Mesenchymal stem cell (in vitro differentiated cells and primary cell): ENCODE measurements at regions not wholly inside any gene's neighbourhood (a gene's known extent, or its start where the extent isn't known, plus 50 kb on each side); places are given as distances from the start of the nearest gene placed in this dataset.

Experiments used
- DNase-seq: peaks from one replicate; pipeline ENCODE4 v3.0.0-alpha.2; 2013
- H2AFZ ChIP-seq: one replicate; pipeline ENCODE4 v1.6.1; 2013; ENCODE audit warnings: low read depth, mild to moderate bottlenecking, control low read depth, inconsistent platforms, low read length, moderate library complexity
- H2AK5ac ChIP-seq: 2 replicates; pipeline ENCODE4 v1.6.1; 2013; ENCODE audit warnings: low read length, moderate library complexity, mild to moderate bottlenecking, inconsistent platforms; ENCODE audit not compliant: severe bottlenecking
- H2BK120ac ChIP-seq: one replicate; pipeline ENCODE4 v1.6.1; 2013; ENCODE audit warnings: low read depth, mild to moderate bottlenecking, inconsistent platforms, low read length, moderate library complexity
- H2BK12ac ChIP-seq, 2 experiments: one replicate each; pipeline ENCODE4 v1.6.1; 2013; ENCODE audit warnings: inconsistent platforms in 2 of 2, low read length in 2 of 2, mild to moderate bottlenecking in 2 of 2, moderate library complexity in 2 of 2, control low read depth in 1 of 2
- H2BK15ac ChIP-seq: one replicate; pipeline ENCODE4 v1.6.1; 2013; ENCODE audit warnings: mild to moderate bottlenecking, low read depth, inconsistent platforms; ENCODE audit not compliant: poor library complexity, severe bottlenecking
- H2BK5ac ChIP-seq: 2 replicates; pipeline ENCODE4 v1.6.1; 2013; ENCODE audit warnings: low read depth, mild to moderate bottlenecking, low read length, control low read depth, inconsistent platforms; ENCODE audit not compliant: poor library complexity, severe bottlenecking
- H3K14ac ChIP-seq, 2 experiments: one replicate each; pipeline ENCODE4 v1.6.1; 2013; ENCODE audit warnings: inconsistent platforms in 2 of 2, low read length in 2 of 2, control low read depth in 1 of 2, mild to moderate bottlenecking in 1 of 2, moderate library complexity in 1 of 2
- H3K18ac ChIP-seq, 2 experiments: one replicate each; pipeline ENCODE4 v1.6.1; 2013; ENCODE audit warnings: inconsistent platforms in 2 of 2, low read length in 2 of 2, control low read depth in 1 of 2, low read depth in 1 of 2, mild to moderate bottlenecking in 1 of 2
- H3K23ac ChIP-seq, 2 experiments: one replicate each; pipeline ENCODE4 v1.6.1; 2013; ENCODE audit warnings: inconsistent platforms in 2 of 2, low read length in 2 of 2, mild to moderate bottlenecking in 2 of 2, moderate library complexity in 2 of 2, control low read depth in 1 of 2
- H3K27ac ChIP-seq: 2 replicates; pipeline ENCODE4 v1.5.1; 2013; ENCODE audit warnings: mild to moderate bottlenecking, moderate library complexity, low read length, control low read depth, inconsistent platforms; ENCODE audit not compliant: poor library complexity, severe bottlenecking
- H3K27me3 ChIP-seq, 2 experiments: 2 replicates each; pipeline versions ENCODE4 v1.6.1 to v1.7.0; 2013; ENCODE audit warnings: low read length in 2 of 2, mild to moderate bottlenecking in 2 of 2, moderate library complexity in 2 of 2, control low read depth in 1 of 2, inconsistent platforms in 1 of 2; ENCODE audit not compliant: control insufficient read depth in 1 of 2, insufficient read depth in 1 of 2
- H3K36me3 ChIP-seq, 2 experiments: 2 replicates each; pipeline versions ENCODE4 v1.6.1 to v1.7.0; 2013; ENCODE audit warnings: low read length in 2 of 2, control low read depth in 1 of 2, inconsistent platforms in 1 of 2, low read depth in 1 of 2, mild to moderate bottlenecking in 1 of 2; ENCODE audit not compliant: insufficient read depth in 2 of 2, control insufficient read depth in 1 of 2
- H3K4ac ChIP-seq, 2 experiments: one replicate each; pipeline ENCODE4 v1.6.1; 2013; ENCODE audit warnings: inconsistent platforms in 2 of 2, low read length in 2 of 2, mild to moderate bottlenecking in 2 of 2, moderate library complexity in 2 of 2, control low read depth in 1 of 2, low read depth in 1 of 2
- H3K4me1 ChIP-seq: 2 replicates; pipeline ENCODE4 v1.6.1; 2013; ENCODE audit warnings: low read depth, low read length, control low read depth; ENCODE audit not compliant: control insufficient read depth, insufficient read depth
- H3K4me2 ChIP-seq: 2 replicates; pipeline ENCODE4 v1.6.1; 2013; ENCODE audit warnings: low read length, mild to moderate bottlenecking, inconsistent platforms; ENCODE audit not compliant: poor library complexity, severe bottlenecking
- H3K4me3 ChIP-seq, 2 experiments: 2 replicates each; pipeline versions ENCODE4 v1.5.1 to v1.7.0; 2013; ENCODE audit warnings: low read length in 2 of 2, mild to moderate bottlenecking in 2 of 2, control low read depth in 1 of 2, low read depth in 1 of 2; ENCODE audit not compliant: insufficient read depth in 1 of 2
- H3K79me1 ChIP-seq: replicated peaks from 2 replicates; pipeline ENCODE4 v1.6.1; 2013; ENCODE audit warnings: mild to moderate bottlenecking, control low read depth, low read length, inconsistent platforms; ENCODE audit not compliant: poor library complexity, severe bottlenecking
- H3K9ac ChIP-seq: 2 replicates; pipeline ENCODE4 v1.7.0; 2013; ENCODE audit warnings: mild to moderate bottlenecking, low read length, moderate library complexity
- H3K9me3 ChIP-seq: 2 replicates; pipeline ENCODE4 v1.7.0; 2013; ENCODE audit warnings: mild to moderate bottlenecking, low read length; ENCODE audit not compliant: control insufficient read depth
- H4K8ac ChIP-seq: one replicate; pipeline ENCODE4 v1.6.1; 2013; ENCODE audit warnings: inconsistent platforms, mild to moderate bottlenecking, low read length, moderate library complexity
- H4K91ac ChIP-seq: one replicate; pipeline ENCODE4 v1.6.1; 2013; ENCODE audit warnings: mild to moderate bottlenecking, low read length, inconsistent platforms
- WGBS: methylation state at CpG from one replicate; pipeline ENCODE4 v1.1.7; 2013; ENCODE audit warnings: mixed read lengths; 5-methylcytosine and 5-hydroxymethylcytosine counted together

GRCh38 chr20:22008456-22008855 lies 303.0 kb downstream of the PAX1 start:
- DNase-seq, result no peak
- no peak overlapping the region for H2BK120ac ChIP-seq
- H2BK15ac ChIP-seq, result no peak overlapping the region
- no peak overlapping the region for H2BK12ac ChIP-seq
- no peaks in the 10 kb centered on the region for H3K36me3 ChIP-seq
- H2BK5ac ChIP-seq, result no peak overlapping the region
- no peak overlapping the region for H3K18ac ChIP-seq
- no peaks in the 10 kb centered on the region for H3K9me3 ChIP-seq
- no peak overlapping the region for H2AFZ ChIP-seq
- no peak overlapping the region for H3K9ac ChIP-seq
- 80% methylated on average over 1 of the region's 3 CpGs for WGBS
- no peak overlapping the region for H2AK5ac ChIP-seq
- H3K4me2 ChIP-seq, result no peak overlapping the region
- no peaks in the 10 kb centered on the region for H3K27me3 ChIP-seq
- no peak overlapping the region for H3K27ac ChIP-seq
- no peaks in the 10 kb centered on the region for H3K79me1 ChIP-seq
- H4K8ac ChIP-seq, result no peak overlapping the region
- no peak overlapping the region for H3K4ac ChIP-seq
- H3K4me3 ChIP-seq, result no peak overlapping the region
- H3K23ac ChIP-seq, result no peak overlapping the region
- H4K91ac ChIP-seq, result no peak overlapping the region
- no peak overlapping the region for H3K14ac ChIP-seq
- H3K4me1 ChIP-seq, result no peaks in the 10 kb centered on the region

DNA sequence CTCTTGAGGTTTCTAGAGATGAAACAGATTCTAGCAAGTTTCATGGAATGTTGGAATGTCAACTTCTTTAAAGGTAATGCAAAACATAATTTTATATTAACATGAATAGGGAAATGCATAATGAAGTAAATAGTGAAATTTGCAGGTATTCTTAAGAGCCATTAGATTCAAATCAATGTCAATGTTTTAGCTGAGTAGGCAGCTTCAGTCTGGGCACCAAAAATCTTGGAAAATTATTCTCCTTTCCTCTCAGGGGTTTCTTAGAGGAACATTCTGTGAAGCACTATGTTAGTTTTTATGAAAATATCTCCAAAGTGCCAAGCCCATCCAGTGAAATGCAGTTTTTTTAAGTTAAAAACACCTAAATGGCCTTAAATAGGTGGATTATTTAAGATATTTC lies 300.8 kb downstream of the PAX1 start:
- H3K79me1 ChIP-seq, result no peaks in the 10 kb centered on the region
- H3K4me2 ChIP-seq, result no peak overlapping the region
- H3K4me3 ChIP-seq, result no peak overlapping the region
- no peak overlapping the region for H4K91ac ChIP-seq
- H2BK15ac ChIP-seq, result no peak overlapping the region
- no peak overlapping the region for H3K9ac ChIP-seq
- no peaks in the 10 kb centered on the region for H3K4me1 ChIP-seq
- no peak overlapping the region for H3K23ac ChIP-seq
- H2BK12ac ChIP-seq, result no peak overlapping the region
- no peak overlapping the region for H2BK5ac ChIP-seq
- H3K27me3 ChIP-seq, result no peaks in the 10 kb centered on the region
- H2AFZ ChIP-seq, result no peak overlapping the region
- H3K4ac ChIP-seq, result no peak overlapping the region
- H2BK120ac ChIP-seq, result no peak overlapping the region
- DNase-seq, result no peak
- H3K9me3 ChIP-seq, result no peaks in the 10 kb centered on the region
- no peak overlapping the region for H4K8ac ChIP-seq
- H3K36me3 ChIP-seq, result no peaks in the 10 kb centered on the region
- no peak overlapping the region for H3K18ac ChIP-seq
- H3K27ac ChIP-seq, result no peak overlapping the region
- H3K14ac ChIP-seq, result no peak overlapping the region
- H2AK5ac ChIP-seq, result no peak overlapping the region

GRCh38 chr20:22005535-22005934 lies 300.1 kb downstream of the PAX1 start:
- no peak overlapping the region for H2BK12ac ChIP-seq
- H3K27ac ChIP-seq, result no peak overlapping the region
- H3K4me2 ChIP-seq, result no peak overlapping the region
- no peak overlapping the region for H2BK15ac ChIP-seq
- no peak overlapping the region for H3K4me3 ChIP-seq
- no peak for DNase-seq
- WGBS, result 86% methylated on average over 1 of the region's 2 CpGs
- H2AFZ ChIP-seq, result no peak overlapping the region
- H3K79me1 ChIP-seq, result no peaks in the 10 kb centered on the region
- H3K14ac ChIP-seq, result no peak overlapping the region
- no peak overlapping the region for H3K23ac ChIP-seq
- no peak overlapping the region for H3K9ac ChIP-seq
- H2BK5ac ChIP-seq, result no peak overlapping the region
- no peak overlapping the region for H3K4ac ChIP-seq
- no peak overlapping the region for H2AK5ac ChIP-seq
- no peak overlapping the region for H3K18ac ChIP-seq
- H3K27me3 ChIP-seq, result no peaks in the 10 kb centered on the region
- no peaks in the 10 kb centered on the region for H3K9me3 ChIP-seq
- H4K91ac ChIP-seq, result no peak overlapping the region
- no peaks in the 10 kb centered on the region for H3K4me1 ChIP-seq
- no peaks in the 10 kb centered on the region for H3K36me3 ChIP-seq
- no peak overlapping the region for H2BK120ac ChIP-seq
- H4K8ac ChIP-seq, result no peak overlapping the region

DNA sequence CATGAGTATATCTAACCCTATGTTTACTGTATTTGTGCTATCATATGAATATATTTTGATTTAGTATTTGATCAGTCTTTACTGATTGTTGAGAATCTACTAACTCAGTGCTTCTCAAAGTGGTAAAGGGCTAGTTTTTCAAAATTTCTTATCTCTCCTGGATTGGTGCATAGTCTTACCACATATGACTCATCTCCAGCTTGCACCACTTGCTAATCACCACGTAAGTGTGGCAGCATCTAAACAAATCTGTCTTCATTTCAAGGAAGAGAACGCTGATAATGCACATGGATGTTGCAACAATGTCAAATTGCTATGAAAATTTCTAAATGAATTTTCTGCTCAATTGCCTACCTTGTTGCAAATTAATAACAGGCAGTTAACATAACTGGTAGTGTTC lies 299.5 kb downstream of the PAX1 start:
- no peaks in the 10 kb centered on the region for H3K4me1 ChIP-seq
- H3K79me1 ChIP-seq, result no peaks in the 10 kb centered on the region
- H3K4ac ChIP-seq, result no peak overlapping the region
- H2AK5ac ChIP-seq, result no peak overlapping the region
- no peaks in the 10 kb centered on the region for H3K27me3 ChIP-seq
- no peak overlapping the region for H4K8ac ChIP-seq
- no peak overlapping the region for H3K27ac ChIP-seq
- H2BK15ac ChIP-seq, result no peak overlapping the region
- no peak overlapping the region for H2BK120ac ChIP-seq
- H3K18ac ChIP-seq, result no peak overlapping the region
- no peak overlapping the region for H2BK12ac ChIP-seq
- no peaks in the 10 kb centered on the region for H3K36me3 ChIP-seq
- no peak overlapping the region for H3K14ac ChIP-seq
- no peak overlapping the region for H3K4me2 ChIP-seq
- H3K9ac ChIP-seq, result no peak overlapping the region
- H4K91ac ChIP-seq, result no peak overlapping the region
- H2BK5ac ChIP-seq, result no peak overlapping the region
- no peak for DNase-seq
- WGBS, result no CpG with 5 or more reads among the region's 2 CpGs
- H3K4me3 ChIP-seq, result no peak overlapping the region
- H3K23ac ChIP-seq, result no peak overlapping the region
- H3K9me3 ChIP-seq, result no peaks in the 10 kb centered on the region
- no peak overlapping the region for H2AFZ ChIP-seq
